Activated T-helper 1 cell treated with anti-CD3 and anti-CD28 coated beads, Interleukin-12 subunit alpha, Interleukin-12 subunit beta, Interleukin-2, Interleukin-4 antibody, amounts not matched to agents 30 ng/mL and 10 ng/mL and 1 ng/mL, durations not matched to agents 14 hours and 24 hours and 36 hours (primary cell): ENCODE measurements at regions not wholly inside any gene's neighbourhood (a gene's known extent, or its start where the extent isn't known, plus 50 kb on each side); places are given as distances from the start of the nearest gene placed in this dataset.

ENCODE experiments used
- DNase-seq: peaks from one replicate; pipeline ENCODE4 v3.0.0; 2021; ENCODE audit warnings: low spot score
- H3K27ac Mint-ChIP-seq: one replicate; pipeline ENCODE4 v1.8.0; 2021; ENCODE audit warnings: mild to moderate bottlenecking, mixed read lengths
- H3K27me3 Mint-ChIP-seq: one replicate; pipeline ENCODE4 v1.8.0; 2022; ENCODE audit warnings: mild to moderate bottlenecking, moderate library complexity, mixed read lengths; ENCODE audit not compliant: insufficient read depth
- H3K36me3 Mint-ChIP-seq: one replicate; pipeline ENCODE4 v1.8.0; 2021; ENCODE audit warnings: low read depth, mixed read lengths
- H3K4me1 Mint-ChIP-seq: one replicate; pipeline ENCODE4 v1.8.0; 2021; ENCODE audit warnings: low read depth, mixed read lengths
- H3K4me3 Mint-ChIP-seq: one replicate; pipeline ENCODE4 v1.8.0; 2021; ENCODE audit warnings: mild to moderate bottlenecking, moderate library complexity, mixed read lengths
- H3K9me3 Mint-ChIP-seq: one replicate; pipeline ENCODE4 v1.8.0; 2021; ENCODE audit warnings: mixed read lengths
- intact Hi-C: fragments of 100-400 bp; cut with micrococcal nuclease; formaldehyde crosslinking; loops from one replicate; pipeline ENCODE4 v1.15.1; 2024

- intact Hi-C loops: no loop called here
- DNase-seq: no peak
- H3K4me1 Mint-ChIP-seq: no peaks in the 10 kb centered on the region
- H3K27me3 Mint-ChIP-seq: no peaks in the 10 kb centered on the region
- H3K4me3 Mint-ChIP-seq: no peak overlapping the region
- H3K27ac Mint-ChIP-seq: no peak overlapping the region
- no peaks in the 10 kb centered on the region for H3K36me3 Mint-ChIP-seq
- no peaks in the 10 kb centered on the region for H3K9me3 Mint-ChIP-seq
Observed at GRCh38 chr4:183821076-183821853, 83.8 kb upstream of the STOX2 start.

GRCh38 chr4:183823434-183823833 is 81.7 kb upstream of the STOX2 start:
- H3K27me3 Mint-ChIP-seq: peaks cover 2% of the 10 kb centered on the region
- intact Hi-C loops: no loop called here
- H3K9me3 Mint-ChIP-seq: no peaks in the 10 kb centered on the region
- H3K36me3 Mint-ChIP-seq: no peaks in the 10 kb centered on the region
- H3K4me1 Mint-ChIP-seq: peaks cover 8% of the 10 kb centered on the region
- H3K4me3 Mint-ChIP-seq: no peak overlapping the region
- H3K27ac Mint-ChIP-seq: no peak overlapping the region
- no peak for DNase-seq

- no peaks in the 10 kb centered on the region for H3K9me3 Mint-ChIP-seq
Observed at GRCh38 chr4:183825346-183825745, 79.8 kb upstream of the STOX2 start.

GRCh38 chr4:183826461-183826860 is 78.6 kb upstream of the STOX2 start:
- intact Hi-C loops: no loop called here
- Mint-ChIP-seq H3K9me3 (no peaks in the 10 kb centered on the region), H3K4me1 (peaks cover 11% of the 10 kb centered on the region), H3K27me3 (peaks cover 4% of the 10 kb centered on the region), H3K36me3 (no peaks in the 10 kb centered on the region), H3K4me3 (no peak overlapping the region), H3K27ac (no peak overlapping the region)
- DNase-seq: no peak

More at GRCh38 chr4:183825346-183825745, 79.8 kb upstream of the STOX2 start:
- H3K36me3 Mint-ChIP-seq: no peaks in the 10 kb centered on the region
- H3K4me3 Mint-ChIP-seq: no peak overlapping the region
- intact Hi-C loops: no loop called here
- H3K27ac Mint-ChIP-seq: no peak overlapping the region
- no peak for DNase-seq
- H3K27me3 Mint-ChIP-seq: peaks cover 4% of the 10 kb centered on the region
- H3K4me1 Mint-ChIP-seq: peaks cover 11% of the 10 kb centered on the region

- Mint-ChIP-seq H3K4me1 (peaks cover 11% of the 10 kb centered on the region), H3K9me3 (no peaks in the 10 kb centered on the region), H3K27ac (no peak overlapping the region), H3K27me3 (peaks cover 4% of the 10 kb centered on the region), H3K36me3 (no peaks in the 10 kb centered on the region), H3K4me3 (peak overlapping the region; percentile 1)
- no peak for DNase-seq
- intact Hi-C loops: no loop called here
Observed at GRCh38 chr4:183828125-183828524, 77.0 kb upstream of the STOX2 start.

GRCh38 chr4:183828839-183829238 is 76.3 kb upstream of the STOX2 start:
- Mint-ChIP-seq H3K27ac (no peak overlapping the region), H3K9me3 (no peaks in the 10 kb centered on the region), H3K36me3 (no peaks in the 10 kb centered on the region), H3K4me1 (peaks cover 11% of the 10 kb centered on the region), H3K4me3 (no peak overlapping the region), H3K27me3 (peaks cover 4% of the 10 kb centered on the region)
- no peak for DNase-seq
- intact Hi-C loops: no loop called here

GRCh38 chr4:183830438-183830985 is 74.6 kb upstream of the STOX2 start:
- H3K36me3 Mint-ChIP-seq: no peaks in the 10 kb centered on the region
- no peaks in the 10 kb centered on the region for H3K9me3 Mint-ChIP-seq
- no peak overlapping the region for H3K4me3 Mint-ChIP-seq
- H3K27ac Mint-ChIP-seq: no peak overlapping the region
- intact Hi-C loops: no loop called here
- DNase-seq: no peak
- peaks cover 4% of the 10 kb centered on the region for H3K27me3 Mint-ChIP-seq
- peaks cover 11% of the 10 kb centered on the region for H3K4me1 Mint-ChIP-seq

- Mint-ChIP-seq H3K9me3 (no peaks in the 10 kb centered on the region), H3K27ac (no peak overlapping the region), H3K27me3 (peaks cover 4% of the 10 kb centered on the region), H3K4me3 (no peak overlapping the region), H3K36me3 (no peaks in the 10 kb centered on the region), H3K4me1 (peaks cover 11% of the 10 kb centered on the region)
- DNase-seq: no peak
- intact Hi-C loops: no loop called here
Observed at GRCh38 chr4:183831026-183831446, 74.1 kb upstream of the STOX2 start.

- H3K36me3 Mint-ChIP-seq: no peaks in the 10 kb centered on the region
- no peaks in the 10 kb centered on the region for H3K9me3 Mint-ChIP-seq
- no peak overlapping the region for H3K4me3 Mint-ChIP-seq
- intact Hi-C loops: no loop called here
- H3K27ac Mint-ChIP-seq: no peak overlapping the region
- peaks cover 11% of the 10 kb centered on the region for H3K4me1 Mint-ChIP-seq
- no peak for DNase-seq
- peaks cover 9% of the 10 kb centered on the region for H3K27me3 Mint-ChIP-seq
Observed at GRCh38 chr4:183831683-183832082, 73.4 kb upstream of the STOX2 start.

GRCh38 chr4:183832776-183833450 is 72.2 kb upstream of the STOX2 start:
- Mint-ChIP-seq H3K4me1 (peaks cover 9% of the 10 kb centered on the region), H3K9me3 (no peaks in the 10 kb centered on the region), H3K27ac (no peak overlapping the region), H3K36me3 (no peaks in the 10 kb centered on the region), H3K27me3 (peaks cover 7% of the 10 kb centered on the region), H3K4me3 (no peak overlapping the region)
- intact Hi-C loops: no loop called here
- no peak for DNase-seq

GRCh38 chr4:183834252-183834651 is 70.9 kb upstream of the STOX2 start:
- Mint-ChIP-seq H3K4me1 (peaks cover 6% of the 10 kb centered on the region), H3K4me3 (no peak overlapping the region), H3K27me3 (peaks cover 7% of the 10 kb centered on the region), H3K36me3 (no peaks in the 10 kb centered on the region), H3K27ac (no peak overlapping the region), H3K9me3 (no peaks in the 10 kb centered on the region)
- no peak for DNase-seq
- intact Hi-C loops: no loop called here

- no peak for DNase-seq
- Mint-ChIP-seq H3K27me3 (peaks cover 8% of the 10 kb centered on the region), H3K36me3 (no peaks in the 10 kb centered on the region), H3K4me1 (peaks cover 6% of the 10 kb centered on the region), H3K9me3 (no peaks in the 10 kb centered on the region), H3K27ac (no peak overlapping the region), H3K4me3 (no peak overlapping the region)
- intact Hi-C loops: no loop called here
Observed at GRCh38 chr4:183837222-183837621, 67.9 kb upstream of the STOX2 start.

- no peak overlapping the region for H3K4me3 Mint-ChIP-seq
- intact Hi-C loops: no loop called here
- H3K27ac Mint-ChIP-seq: no peak overlapping the region
- DNase-seq: no peak
- peaks cover 6% of the 10 kb centered on the region for H3K4me1 Mint-ChIP-seq
- no peaks in the 10 kb centered on the region for H3K36me3 Mint-ChIP-seq
- peaks cover 8% of the 10 kb centered on the region for H3K27me3 Mint-ChIP-seq
- no peaks in the 10 kb centered on the region for H3K9me3 Mint-ChIP-seq
Observed at GRCh38 chr4:183838987-183839712, 66.0 kb upstream of the STOX2 start.
